ENCODE measurements at regions not wholly inside any gene's neighbourhood (a gene's known extent, or its start where the extent isn't known, plus 50 kb on each side); places are given as distances from the start of the nearest gene placed in this dataset.
"Not testable (repeated sequence)": the region's sequence is repeated elsewhere in the genome, so short reads cannot be mapped to it uniquely, and the experiment has no call there.

GRCh38 chr4:149985981-149986380, 92.3 kb upstream of the DCLK2 start:
- DNase-seq, result no peak

- DNase-seq, result no peak
Measured at GRCh38 chr4:149986917-149987316, 91.3 kb upstream of the DCLK2 start.

- no peak for DNase-seq
Measured at GRCh38 chr4:149987330-149988086, 90.7 kb upstream of the DCLK2 start.

- DNase-seq, result no peak
Measured at GRCh38 chr4:149988087-149988410, 90.2 kb upstream of the DCLK2 start.

- no peak for DNase-seq
Measured at GRCh38 chr4:149993030-149993429, 85.2 kb upstream of the DCLK2 start.

GRCh38 chr4:149995134-149995756, 83.0 kb upstream of the DCLK2 start:
- no peak for DNase-seq

GRCh38 chr4:149997881-149998421, 80.3 kb upstream of the DCLK2 start:
- DNase-seq, result peak in 3 of 56 donors; percentile 3 to 19 (median 7)

- DNase-seq, result peak in 29 of 56 donors; percentile 0 to 59 (median 16)
Measured at GRCh38 chr4:149999485-150000074, 78.7 kb upstream of the DCLK2 start.

GRCh38 chr4:150001815-150002214, 76.4 kb upstream of the DCLK2 start:
- no peak for DNase-seq

- no peak for DNase-seq
Measured at GRCh38 chr4:150002561-150002960, 75.7 kb upstream of the DCLK2 start.

GRCh38 chr4:150004481-150004880, 73.8 kb upstream of the DCLK2 start:
- no peak for DNase-seq

GRCh38 chr4:150005537-150005936, 72.7 kb upstream of the DCLK2 start:
- DNase-seq, result no peak

GRCh38 chr4:150006197-150006596, 72.0 kb upstream of the DCLK2 start:
- no peak for DNase-seq

- DNase-seq, result no peak
Measured at GRCh38 chr4:150007512-150007911, 70.7 kb upstream of the DCLK2 start.

GRCh38 chr4:150008546-150008945, 69.7 kb upstream of the DCLK2 start:
- no peak for DNase-seq

- no peak for DNase-seq
Measured at GRCh38 chr4:150009533-150009932, 68.7 kb upstream of the DCLK2 start.

- peak in 8 of 56 donors; percentile 0 to 38 (median 10) for DNase-seq
Measured at GRCh38 chr4:150010525-150011126, 67.6 kb upstream of the DCLK2 start.

- no peak for DNase-seq
Measured at GRCh38 chr4:150012851-150013360, 65.3 kb upstream of the DCLK2 start.

- DNase-seq, result not testable (repeated sequence)
Measured at GRCh38 chr4:150015910-150016309, 62.3 kb upstream of the DCLK2 start.

- not testable (repeated sequence) for DNase-seq
Measured at GRCh38 chr4:150016621-150017020, 61.6 kb upstream of the DCLK2 start.

- no peak for DNase-seq
Measured at GRCh38 chr4:150018257-150018656, 60.0 kb upstream of the DCLK2 start.

GRCh38 chr4:150021483-150021882, 56.8 kb upstream of the DCLK2 start:
- DNase-seq, result no peak

Measured in amygdala (tissue), 56 donors.